HFFc6 (cell line): ENCODE measurements at regions not wholly inside any gene's neighbourhood (a gene's known extent, or its start where the extent isn't known, plus 50 kb on each side); places are given as distances from the start of the nearest gene placed in this dataset.

Experiments used
- DNase-seq: peaks from one replicate; pipeline ENCODE4 v3.0.0-alpha.2; 2018
- H3K27ac Mint-ChIP-seq: 2 replicates; pipeline ENCODE4 v1.8.0; 2020; ENCODE audit warnings: mild to moderate bottlenecking, mixed read lengths
- H3K27me3 Mint-ChIP-seq: 2 replicates; pipeline ENCODE4 v1.8.0; 2021; ENCODE audit warnings: mild to moderate bottlenecking, moderate library complexity, mixed read lengths; ENCODE audit not compliant: insufficient read depth
- H3K36me3 Mint-ChIP-seq: 2 replicates; pipeline ENCODE4 v1.8.0; 2021; ENCODE audit warnings: low read depth, mixed read lengths
- H3K4me1 Mint-ChIP-seq: 2 replicates; pipeline ENCODE4 v1.8.0; 2020; ENCODE audit warnings: low read depth, mixed read lengths
- H3K4me3 Mint-ChIP-seq: 2 replicates; pipeline ENCODE4 v1.8.0; 2020; ENCODE audit warnings: mild to moderate bottlenecking, moderate library complexity, mixed read lengths
- H3K9me3 Mint-ChIP-seq: 2 replicates; pipeline ENCODE4 v1.8.0; 2020; ENCODE audit warnings: mild to moderate bottlenecking, mixed read lengths
- CTCF ChIP-seq: fragments of 200-600 bp; sonication (generic); IDR thresholded peaks from 2 replicates; pipeline ENCODE4 v1.5.0; 2021; ENCODE audit warnings: antibody characterized with exemption, mild to moderate bottlenecking

- H3K36me3 Mint-ChIP-seq = no peaks in the 10 kb centered on the region
- H3K4me3 Mint-ChIP-seq = no peak overlapping the region
- no peak for TF ChIP-seq CTCF
- DNase-seq = no peak
- H3K9me3 Mint-ChIP-seq = no peaks in the 10 kb centered on the region
- H3K27ac Mint-ChIP-seq = no peak overlapping the region
- H3K4me1 Mint-ChIP-seq = no peaks in the 10 kb centered on the region
- peaks cover 21% of the 10 kb centered on the region for H3K27me3 Mint-ChIP-seq
Observed at GRCh38 chr13:26995159-26995558, 176.5 kb downstream of the USP12 start.

- Mint-ChIP-seq H3K4me3 (no peak overlapping the region), H3K27ac (no peak overlapping the region), H3K36me3 (no peaks in the 10 kb centered on the region), H3K9me3 (no peaks in the 10 kb centered on the region), H3K4me1 (peaks cover 6% of the 10 kb centered on the region; the same call in 1 of the 2 replicates), H3K27me3 (peaks cover 20% of the 10 kb centered on the region)
- no peak for DNase-seq
- TF ChIP-seq CTCF = no peak
Observed at GRCh38 chr13:26993780-26994179, 177.8 kb downstream of the USP12 start.

GRCh38 chr13:26992951-26993719 is 178.5 kb downstream of the USP12 start:
- no peak overlapping the region for H3K27ac Mint-ChIP-seq
- H3K36me3 Mint-ChIP-seq = no peaks in the 10 kb centered on the region
- H3K4me1 Mint-ChIP-seq = peaks cover 12% of the 10 kb centered on the region

GRCh38 chr13:26991508-26992181 is 180.0 kb downstream of the USP12 start:
- H3K27me3 Mint-ChIP-seq = peaks cover 18% of the 10 kb centered on the region
- H3K4me3 Mint-ChIP-seq = no peak overlapping the region
- no peak for TF ChIP-seq CTCF
- DNase-seq = no peak
- H3K36me3 Mint-ChIP-seq = no peaks in the 10 kb centered on the region
- no peaks in the 10 kb centered on the region for H3K9me3 Mint-ChIP-seq
- H3K4me1 Mint-ChIP-seq = peaks cover 15% of the 10 kb centered on the region
- no peak overlapping the region for H3K27ac Mint-ChIP-seq

More at GRCh38 chr13:26992951-26993719, 178.5 kb downstream of the USP12 start:
- no peak for TF ChIP-seq CTCF
- H3K4me3 Mint-ChIP-seq = no peak overlapping the region
- H3K27me3 Mint-ChIP-seq = peaks cover 18% of the 10 kb centered on the region
- no peak for DNase-seq
- H3K9me3 Mint-ChIP-seq = no peaks in the 10 kb centered on the region

GRCh38 chr13:26989957-26990713 is 181.5 kb downstream of the USP12 start:
- no peak for DNase-seq
- TF ChIP-seq CTCF = no peak
- Mint-ChIP-seq H3K9me3 (no peaks in the 10 kb centered on the region), H3K4me1 (peaks cover 19% of the 10 kb centered on the region), H3K36me3 (no peaks in the 10 kb centered on the region), H3K27me3 (peaks cover 18% of the 10 kb centered on the region), H3K27ac (no peak overlapping the region), H3K4me3 (no peak overlapping the region)
